HL-60 (cell line): ENCODE measurements at regions not wholly inside any gene's neighbourhood (a gene's known extent, or its start where the extent isn't known, plus 50 kb on each side); places are given as distances from the start of the nearest gene placed in this dataset.

Experiments used
- DNase-seq, 2 experiments: peaks; one replicate each; pipeline ENCODE4 v3.0.0-alpha.2; 2010 to 2020; ENCODE audit warnings: low read depth in 1 of 2, low spot score in 1 of 2
- H3K27ac ChIP-seq: fragments of 250-450 bp; sonication (Bioruptor Pico); replicated peaks from 2 replicates; pipeline ENCODE4 v1.5.1; 2020; ENCODE audit warnings: mild to moderate bottlenecking, moderate library complexity
- H3K27me3 ChIP-seq: fragments of 250-450 bp; sonication (Bioruptor Pico); 2 replicates; pipeline ENCODE4 v1.5.1; 2021; ENCODE audit warnings: mild to moderate bottlenecking, moderate library complexity; ENCODE audit not compliant: insufficient read depth, poor library complexity, severe bottlenecking
- H3K4me3 ChIP-seq: replicated peaks from 2 replicates; pipeline ENCODE4 v1.5.1; 2011; ENCODE audit warnings: mild to moderate bottlenecking, control low read depth, low read length; ENCODE audit not compliant: insufficient read depth
- CTCF ChIP-seq: IDR thresholded peaks from one replicate; pipeline ENCODE4 v1.5.1; 2011; ENCODE audit warnings: low read length, control low read depth, inconsistent platforms; ENCODE audit not compliant: insufficient read depth
- GABPA ChIP-seq: IDR thresholded peaks from 2 replicates; pipeline ENCODE4 v1.6.1; 2012; ENCODE audit warnings: low read depth
- POLR2AphosphoS5 ChIP-seq: IDR thresholded peaks from 2 replicates; pipeline ENCODE4 v1.6.1; 2012; ENCODE audit warnings: low read depth
- REST ChIP-seq: IDR thresholded peaks from 2 replicates; pipeline ENCODE4 v1.6.1; 2012; ENCODE audit warnings: low read depth; ENCODE audit not compliant: insufficient replicate concordance
- SPI1 ChIP-seq: IDR thresholded peaks from 2 replicates; pipeline ENCODE4 v1.6.1; 2012; ENCODE audit warnings: low read depth, mild to moderate bottlenecking, borderline replicate concordance

GRCh38 chr1:113013823-113014222 lies 57.8 kb upstream of the SLC16A1 start:
- H3K4me3 ChIP-seq, result no peak overlapping the region
- DNase-seq, result no peak
- TF ChIP-seq CTCF, result no peak
- no peak for TF ChIP-seq GABPA
- peak; percentile 80 for TF ChIP-seq REST
- TF ChIP-seq POLR2AphosphoS5, result no peak
- TF ChIP-seq SPI1, result no peak

GRCh38 chr1:113014508-113014907 lies 58.5 kb upstream of the LRIG2 start:
- no peaks in the 10 kb centered on the region for H3K27me3 ChIP-seq
- DNase-seq, result no peak
- no peak overlapping the region for H3K4me3 ChIP-seq
- TF ChIP-seq CTCF, result no peak
- TF ChIP-seq SPI1, result no peak
- no peak for TF ChIP-seq GABPA
- no peak for TF ChIP-seq REST
- no peak for TF ChIP-seq POLR2AphosphoS5
- H3K27ac ChIP-seq, result no peak overlapping the region

More at GRCh38 chr1:113013823-113014222, 57.8 kb upstream of the SLC16A1 start:
- Histone ChIP-seq H3K27ac (no peak overlapping the region), H3K27me3 (no peaks in the 10 kb centered on the region)

GRCh38 chr1:113018911-113019310 lies 54.1 kb upstream of the LRIG2 start:
- no peak for TF ChIP-seq GABPA
- no peak for TF ChIP-seq POLR2AphosphoS5
- no peak for TF ChIP-seq SPI1
- TF ChIP-seq CTCF, result no peak
- no peak for TF ChIP-seq REST
- no peak overlapping the region for H3K27ac ChIP-seq

More at GRCh38 chr1:113018911-113019310, 54.1 kb upstream of the LRIG2 start:
- no peak overlapping the region for H3K4me3 ChIP-seq
- no peaks in the 10 kb centered on the region for H3K27me3 ChIP-seq
- no peak for DNase-seq
